GM19372 (cell line): ENCODE measurements at regions not wholly inside any gene's neighbourhood (a gene's known extent, or its start where the extent isn't known, plus 50 kb on each side); places are given as distances from the start of the nearest gene placed in this dataset.

ENCODE experiments used
- ATAC-seq: cut with Tn5 transposase; IDR thresholded peaks from one replicate; pipeline ENCODE4 v1.9.1; 2021; ENCODE audit warnings: mild to moderate bottlenecking, low read depth, moderate library complexity; ENCODE audit not compliant: unreplicated experiment

- no peak for ATAC-seq
Measured at GRCh38 chr21:28758042-28758882, 234.4 kb downstream of the LTN1 start.

- no peak for ATAC-seq
Measured at GRCh38 chr21:28754862-28755261, 237.8 kb downstream of the LTN1 start.

GRCh38 chr21:28754127-28754611 lies 238.5 kb downstream of the LTN1 start:
- no peak for ATAC-seq

GRCh38 chr21:28752131-28752530 lies 240.5 kb downstream of the LTN1 start:
- no peak for ATAC-seq

GRCh38 chr21:28751176-28751575 lies 241.5 kb downstream of the LTN1 start:
- ATAC-seq: no peak

- no peak for ATAC-seq
Measured at GRCh38 chr21:28750565-28750964, 242.1 kb downstream of the LTN1 start.

GRCh38 chr21:28749536-28749935 lies 243.1 kb downstream of the LTN1 start:
- no peak for ATAC-seq

- no peak for ATAC-seq
Measured at GRCh38 chr21:28747464-28747863, 245.2 kb downstream of the LTN1 start.

GRCh38 chr21:28746166-28746565 lies 246.5 kb downstream of the LTN1 start:
- no peak for ATAC-seq

GRCh38 chr21:28745131-28746016 lies 247.3 kb downstream of the LTN1 start:
- ATAC-seq: peak; percentile 76

- ATAC-seq: no peak
Measured at GRCh38 chr21:28743723-28744122, 249.0 kb downstream of the LTN1 start.

GRCh38 chr21:28742527-28742926 lies 250.2 kb downstream of the LTN1 start:
- no peak for ATAC-seq

GRCh38 chr21:28740125-28740524 lies 252.6 kb downstream of the LTN1 start:
- ATAC-seq: no peak

- no peak for ATAC-seq
Measured at GRCh38 chr21:28738882-28739281, 253.8 kb downstream of the LTN1 start.

- ATAC-seq: no peak
Measured at GRCh38 chr21:28738420-28738704, 254.3 kb downstream of the LTN1 start.

GRCh38 chr21:28737674-28738419 lies 254.8 kb downstream of the LTN1 start:
- no peak for ATAC-seq

- ATAC-seq: no peak
Measured at GRCh38 chr21:28734522-28735175, 258.0 kb downstream of the LTN1 start.

GRCh38 chr21:28731700-28732321 lies 260.9 kb downstream of the LTN1 start:
- no peak for ATAC-seq

- ATAC-seq: no peak
Measured at GRCh38 chr21:28729887-28730286, 262.8 kb downstream of the LTN1 start.

- no peak for ATAC-seq
Measured at GRCh38 chr21:28727809-28728208, 264.9 kb downstream of the LTN1 start.
